Breast epithelium (tissue), 4 donors: ENCODE measurements at regions not wholly inside any gene's neighbourhood (a gene's known extent, or its start where the extent isn't known, plus 50 kb on each side); places are given as distances from the start of the nearest gene placed in this dataset.

ENCODE experiments used
- DNase-seq, 2 donors: peaks; one replicate each; pipeline ENCODE4 v3.0.0-alpha.2; 2019; ENCODE audit warnings: low spot score in 2 of 2
- H3K27ac ChIP-seq, 2 donors: fragments of 200-600 bp; sonication (generic) in 1 of 2; one replicate each; pipeline ENCODE4 v1.5.1; 2016 to 2019; ENCODE audit warnings: mild to moderate bottlenecking in 1 of 2
- H3K27me3 ChIP-seq, 2 donors: fragments of 200-600 bp; sonication (generic) in 1 of 2; one replicate each; pipeline versions ENCODE4 v1.5.1 to v1.6.0; 2017 to 2019; ENCODE audit warnings: control low read depth in 1 of 2, mild to moderate bottlenecking in 1 of 2
- H3K36me3 ChIP-seq: fragments of 200-600 bp; one replicate; pipeline ENCODE4 v1.5.1; 2019
- H3K4me1 ChIP-seq, 2 donors: fragments of 200-600 bp; sonication (generic); one replicate each; pipeline ENCODE4 v1.5.1; 2016 to 2019; ENCODE audit warnings: control low read depth in 1 of 2
- H3K4me3 ChIP-seq, 3 donors: fragments of 200-600 bp; sonication (generic); 1 replicate in 2 of 3; 2 replicates in 1 of 3; pipeline ENCODE4 v1.5.1; 2016 to 2019; ENCODE audit warnings: mild to moderate bottlenecking in 3 of 3, moderate library complexity in 2 of 3
- H3K9me3 ChIP-seq, 2 donors: fragments of 200-600 bp; sonication (generic) in 1 of 2; one replicate each; pipeline ENCODE4 v1.5.1; 2016 to 2019; ENCODE audit warnings: control low read depth in 1 of 2
- POLR2A ChIP-seq: fragments of 450-650 bp; IDR thresholded peaks from one replicate; pipeline ENCODE4 v1.6.1; 2016; ENCODE audit warnings: antibody characterized with exemption, mild to moderate bottlenecking, moderate library complexity
- POLR2AphosphoS5 ChIP-seq, 3 donors: sonication (generic); formaldehyde crosslinking; IDR thresholded peaks; one replicate each; pipeline ENCODE4 v1.6.1; 2017; ENCODE audit warnings: antibody characterized with exemption in 3 of 3
- intact Hi-C: fragments of 100-400 bp; cut with DNase I; formaldehyde crosslinking; loops from one replicate; pipeline ENCODE4 v1.15.1; 2023; ENCODE audit warnings: low total_unique reads
- TF ChIP-seq, protein P1 (sequence below), 3 donors: fragments of 450-650 bp; IDR thresholded peaks; one replicate each; pipeline ENCODE4 v1.5.1; 2016 to 2017; ENCODE audit warnings: antibody characterized with exemption in 3 of 3, mild to moderate bottlenecking in 3 of 3, moderate library complexity in 3 of 3

DNA sequence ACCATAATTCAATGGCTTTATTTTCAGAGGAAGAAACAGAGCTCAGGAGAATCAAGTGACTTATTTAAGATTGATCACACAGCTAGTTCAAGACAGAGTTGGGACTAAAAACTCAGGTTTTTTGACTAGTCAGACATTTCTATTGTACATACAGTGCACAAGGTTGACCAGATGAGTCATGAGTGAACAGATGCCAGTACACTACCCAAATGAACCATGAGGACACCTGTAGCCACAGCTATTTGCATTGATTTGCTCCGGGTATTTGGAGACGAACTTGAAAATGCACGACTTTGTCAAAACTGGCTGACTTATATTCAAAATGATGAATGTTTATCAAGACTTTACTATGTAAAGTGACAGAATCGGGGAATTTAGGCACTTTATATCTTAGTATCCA is 161.7 kb upstream of the ST6GALNAC5 start:
- Histone ChIP-seq H3K9me3 (no peaks in the 10 kb centered on the region), H3K27me3 (no peaks in the 10 kb centered on the region), H3K36me3 (no peaks in the 10 kb centered on the region), H3K27ac (no peak overlapping the region), H3K4me3 (no peak overlapping the region), H3K4me1 (no peaks in the 10 kb centered on the region)
- intact Hi-C loops = no loop called here
- TF ChIP-seq POLR2A (no peak), POLR2AphosphoS5 (IDR thresholded peaks at IDR 0.05) (no peak)
- TF ChIP-seq, protein P1, sequence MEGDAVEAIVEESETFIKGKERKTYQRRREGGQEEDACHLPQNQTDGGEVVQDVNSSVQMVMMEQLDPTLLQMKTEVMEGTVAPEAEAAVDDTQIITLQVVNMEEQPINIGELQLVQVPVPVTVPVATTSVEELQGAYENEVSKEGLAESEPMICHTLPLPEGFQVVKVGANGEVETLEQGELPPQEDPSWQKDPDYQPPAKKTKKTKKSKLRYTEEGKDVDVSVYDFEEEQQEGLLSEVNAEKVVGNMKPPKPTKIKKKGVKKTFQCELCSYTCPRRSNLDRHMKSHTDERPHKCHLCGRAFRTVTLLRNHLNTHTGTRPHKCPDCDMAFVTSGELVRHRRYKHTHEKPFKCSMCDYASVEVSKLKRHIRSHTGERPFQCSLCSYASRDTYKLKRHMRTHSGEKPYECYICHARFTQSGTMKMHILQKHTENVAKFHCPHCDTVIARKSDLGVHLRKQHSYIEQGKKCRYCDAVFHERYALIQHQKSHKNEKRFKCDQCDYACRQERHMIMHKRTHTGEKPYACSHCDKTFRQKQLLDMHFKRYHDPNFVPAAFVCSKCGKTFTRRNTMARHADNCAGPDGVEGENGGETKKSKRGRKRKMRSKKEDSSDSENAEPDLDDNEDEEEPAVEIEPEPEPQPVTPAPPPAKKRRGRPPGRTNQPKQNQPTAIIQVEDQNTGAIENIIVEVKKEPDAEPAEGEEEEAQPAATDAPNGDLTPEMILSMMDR (IDR thresholded peaks at IDR 0.05) = no peak
- no peak for DNase-seq

DNA sequence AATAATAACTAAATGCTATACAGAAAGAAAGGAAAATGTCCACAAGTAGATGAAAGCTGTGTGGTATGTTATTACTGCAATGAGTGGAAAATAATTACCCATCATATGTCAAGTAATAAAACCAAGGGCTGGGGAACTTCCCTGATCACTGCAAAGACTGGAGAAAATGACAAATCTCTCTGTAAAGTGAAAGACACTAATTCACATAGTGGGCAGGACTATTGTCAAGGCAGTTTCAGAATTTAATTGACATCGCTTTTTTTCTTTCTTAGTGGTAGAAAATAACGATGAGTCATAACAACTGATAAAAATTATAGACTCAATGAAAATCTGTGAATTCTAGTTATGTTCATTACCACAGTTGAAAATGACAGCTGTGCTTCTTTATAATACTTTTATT is 153.7 kb upstream of the ST6GALNAC5 start:
- Histone ChIP-seq H3K27me3 (no peaks in the 10 kb centered on the region), H3K9me3 (no peaks in the 10 kb centered on the region), H3K4me3 (no peak overlapping the region), H3K4me1 (no peaks in the 10 kb centered on the region), H3K27ac (no peak overlapping the region), H3K36me3 (no peaks in the 10 kb centered on the region)
- no peak for DNase-seq
- TF ChIP-seq, protein P1 (IDR thresholded peaks at IDR 0.05) = no peak
- TF ChIP-seq POLR2A = no peak
- TF ChIP-seq POLR2AphosphoS5 (IDR thresholded peaks at IDR 0.05) = no peak
- intact Hi-C loops = no loop called here

DNA sequence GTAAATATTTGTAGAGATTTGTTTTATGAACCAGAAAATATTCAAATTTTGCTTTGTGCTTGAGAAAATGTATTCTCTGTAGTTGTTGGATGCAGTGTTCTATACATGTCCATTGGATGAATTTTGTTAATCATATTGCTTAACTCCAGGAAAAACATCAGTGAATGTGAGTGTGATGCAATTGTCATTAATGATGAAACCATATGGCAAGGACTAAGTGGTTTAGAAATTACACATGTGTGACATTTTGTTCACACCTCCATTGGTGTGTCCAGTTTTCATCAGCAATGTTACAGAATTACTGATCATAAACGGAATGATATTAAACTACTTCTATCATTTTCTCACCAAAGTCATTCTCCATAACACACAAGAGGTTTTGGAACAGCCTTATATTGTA is 151.8 kb upstream of the ST6GALNAC5 start:
- no peaks in the 10 kb centered on the region for H3K9me3 ChIP-seq
- no peaks in the 10 kb centered on the region for H3K36me3 ChIP-seq
- DNase-seq = no peak
- intact Hi-C loops = no loop called here
- H3K4me1 ChIP-seq = no peaks in the 10 kb centered on the region
- H3K4me3 ChIP-seq = no peak overlapping the region
- H3K27ac ChIP-seq = no peak overlapping the region
- no peaks in the 10 kb centered on the region for H3K27me3 ChIP-seq
- TF ChIP-seq POLR2AphosphoS5 (IDR thresholded peaks at IDR 0.05) (no peak), POLR2A (no peak)
- TF ChIP-seq, protein P1 (IDR thresholded peaks at IDR 0.05) = no peak

DNA sequence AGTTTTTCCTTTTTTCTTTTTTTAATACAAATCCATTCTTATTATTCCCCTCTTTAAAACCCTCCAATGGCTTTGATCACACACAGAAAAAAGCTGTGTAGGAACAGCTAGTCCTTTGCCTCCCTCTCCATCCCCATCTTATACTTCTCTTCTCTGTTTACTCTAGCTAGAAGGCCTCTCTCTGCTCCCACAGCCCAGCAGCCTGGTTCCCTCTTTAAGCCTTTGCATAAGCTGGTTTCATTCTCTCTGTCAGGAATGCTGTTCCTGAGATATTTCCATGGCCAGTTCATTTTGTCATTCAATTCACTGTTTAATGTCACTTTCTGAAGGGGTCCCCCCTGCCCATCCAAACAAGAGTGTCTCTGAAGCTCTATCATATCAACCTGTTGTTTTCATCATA is 143.3 kb upstream of the ST6GALNAC5 start:
- intact Hi-C loops = no loop called here
- no peak for DNase-seq

DNA sequence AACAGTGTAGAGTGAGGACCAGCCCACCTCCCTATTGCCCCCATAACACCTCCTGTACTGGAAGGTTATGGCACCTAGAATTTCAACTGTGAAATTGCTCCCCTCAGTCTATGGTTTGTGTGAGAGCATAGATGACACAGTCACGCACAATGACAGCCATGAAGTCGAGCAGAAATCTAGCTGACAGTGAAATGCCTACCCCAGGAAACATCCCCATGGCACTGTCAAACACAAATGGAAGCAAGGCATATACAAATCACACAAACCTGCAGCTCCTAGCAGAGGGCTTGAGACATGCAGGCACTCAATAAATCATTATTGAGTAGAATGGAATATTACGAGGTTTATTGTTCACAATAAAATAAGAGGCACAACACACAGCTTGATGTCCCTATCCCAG is 142.5 kb upstream of the ST6GALNAC5 start:
- no peak for TF ChIP-seq POLR2A
- TF ChIP-seq POLR2AphosphoS5 (IDR thresholded peaks at IDR 0.05) = no peak
- intact Hi-C loops = no loop called here
- H3K36me3 ChIP-seq = no peaks in the 10 kb centered on the region

More for the DNA sequence above, 143.3 kb upstream of the ST6GALNAC5 start:
- no peaks in the 10 kb centered on the region for H3K27me3 ChIP-seq
- H3K9me3 ChIP-seq = no peaks in the 10 kb centered on the region
- no peaks in the 10 kb centered on the region for H3K4me1 ChIP-seq
- TF ChIP-seq POLR2AphosphoS5 (IDR thresholded peaks at IDR 0.05) (no peak), POLR2A (no peak)
- TF ChIP-seq, protein P1 (IDR thresholded peaks at IDR 0.05) = no peak
- no peak overlapping the region for H3K27ac ChIP-seq
- H3K36me3 ChIP-seq = no peaks in the 10 kb centered on the region
- no peak overlapping the region for H3K4me3 ChIP-seq

More for the DNA sequence above, 142.5 kb upstream of the ST6GALNAC5 start:
- no peak for DNase-seq
- Histone ChIP-seq H3K27ac (no peak overlapping the region), H3K4me3 (no peak overlapping the region), H3K27me3 (no peaks in the 10 kb centered on the region), H3K9me3 (no peaks in the 10 kb centered on the region), H3K4me1 (no peaks in the 10 kb centered on the region)
